H9 (cell line): ENCODE measurements at regions not wholly inside any gene's neighbourhood (a gene's known extent, or its start where the extent isn't known, plus 50 kb on each side); places are given as distances from the start of the nearest gene placed in this dataset.

Experiments used
- DNase-seq: peaks from one replicate; pipeline ENCODE4 v3.0.0-alpha.2; 2017
- H2AFZ ChIP-seq: one replicate; pipeline ENCODE4 v1.6.1; 2013; ENCODE audit warnings: mild to moderate bottlenecking, low read length, control low read depth, moderate library complexity
- H2AK5ac ChIP-seq: 2 replicates; pipeline ENCODE4 v1.6.1; 2013; ENCODE audit warnings: low read length, control low read depth, mixed read lengths; ENCODE audit not compliant: insufficient read length
- H2BK120ac ChIP-seq: one replicate; pipeline ENCODE4 v1.6.1; 2013; ENCODE audit warnings: low read depth, mild to moderate bottlenecking, low read length, control low read depth, inconsistent platforms; ENCODE audit not compliant: poor library complexity, severe bottlenecking
- H2BK12ac ChIP-seq: 2 replicates; pipeline ENCODE4 v1.6.1; 2013; ENCODE audit warnings: low read length, control low read depth, mixed read lengths, low read depth; ENCODE audit not compliant: insufficient read length
- H2BK15ac ChIP-seq: 2 replicates; pipeline ENCODE4 v1.6.1; 2013; ENCODE audit warnings: low read depth, low read length, control low read depth
- H2BK20ac ChIP-seq: one replicate; pipeline ENCODE4 v1.6.1; 2013; ENCODE audit warnings: low read depth, mild to moderate bottlenecking, low read length, control low read depth, inconsistent platforms; ENCODE audit not compliant: poor library complexity, severe bottlenecking
- H2BK5ac ChIP-seq: 2 replicates; pipeline ENCODE4 v1.6.1; 2013; ENCODE audit warnings: low read length, control low read depth, mixed read lengths; ENCODE audit not compliant: insufficient read length
- H3K14ac ChIP-seq: 2 replicates; pipeline ENCODE4 v1.6.1; 2013; ENCODE audit warnings: low read length, control low read depth; ENCODE audit not compliant: insufficient read depth
- H3K18ac ChIP-seq: 2 replicates; pipeline ENCODE4 v1.6.1; 2013; ENCODE audit warnings: low read depth, mild to moderate bottlenecking, mixed read lengths, low read length, control low read depth; ENCODE audit not compliant: insufficient read length
- H3K23ac ChIP-seq: 2 replicates; pipeline ENCODE4 v1.6.1; 2013; ENCODE audit warnings: low read length, control low read depth, mixed read lengths, low read depth; ENCODE audit not compliant: insufficient read length
- H3K23me2 ChIP-seq: 2 replicates; pipeline ENCODE4 v1.6.1; 2013; ENCODE audit warnings: low read depth, mild to moderate bottlenecking, mixed read lengths, low read length, control low read depth; ENCODE audit not compliant: insufficient read length, poor library complexity, severe bottlenecking
- H3K27ac ChIP-seq: 2 replicates; pipeline ENCODE4 v1.5.1; 2013; ENCODE audit warnings: low read length, control low read depth, mixed read lengths, low read depth; ENCODE audit not compliant: insufficient read length
- H3K27me3 ChIP-seq: 2 replicates; pipeline ENCODE4 v1.6.1; 2013; ENCODE audit warnings: low read length, control low read depth, inconsistent platforms; ENCODE audit not compliant: insufficient read depth
- H3K4ac ChIP-seq: 2 replicates; pipeline ENCODE4 v1.6.1; 2013; ENCODE audit warnings: low read depth, mild to moderate bottlenecking, control low read depth, inconsistent platforms, low read length, moderate library complexity
- H3K4me1 ChIP-seq: 2 replicates; pipeline ENCODE4 v1.6.1; 2013; ENCODE audit warnings: low read length, control low read depth, inconsistent platforms; ENCODE audit not compliant: insufficient read depth
- H3K4me2 ChIP-seq: 2 replicates; pipeline ENCODE4 v1.6.1; 2013; ENCODE audit warnings: low read length, control low read depth, mixed read lengths; ENCODE audit not compliant: insufficient read length, insufficient read depth
- H3K56ac ChIP-seq: 2 replicates; pipeline ENCODE4 v1.6.1; 2013; ENCODE audit warnings: low read depth, mild to moderate bottlenecking, mixed read lengths, low read length, control low read depth; ENCODE audit not compliant: insufficient read length
- H3K79me1 ChIP-seq: 2 replicates; pipeline ENCODE4 v1.6.1; 2013; ENCODE audit warnings: low read depth, mild to moderate bottlenecking, moderate library complexity, low read length, control low read depth, inconsistent platforms; ENCODE audit not compliant: insufficient read depth, poor library complexity, severe bottlenecking
- H3K79me2 ChIP-seq: 2 replicates; pipeline ENCODE4 v1.6.1; 2013; ENCODE audit warnings: low read length, control low read depth, inconsistent platforms; ENCODE audit not compliant: insufficient read depth
- H3K9ac ChIP-seq: 2 replicates; pipeline ENCODE4 v1.6.1; 2013; ENCODE audit warnings: low read length, control low read depth, mixed read lengths; ENCODE audit not compliant: insufficient read length; ENCODE audit errors: extremely low read depth
- H3K9me3 ChIP-seq: one replicate; pipeline ENCODE4 v1.6.1; 2013; ENCODE audit warnings: low read depth, low read length, inconsistent platforms; ENCODE audit not compliant: control insufficient read depth
- H3T11ph ChIP-seq: one replicate; pipeline ENCODE4 v1.6.1; 2013; ENCODE audit warnings: mild to moderate bottlenecking, low read length, control low read depth, inconsistent platforms
- H4K20me1 ChIP-seq: one replicate; pipeline ENCODE4 v1.6.1; 2013; ENCODE audit not compliant: control insufficient read depth, insufficient read length, insufficient read depth
- H4K5ac ChIP-seq: 2 replicates; pipeline ENCODE4 v1.6.1; 2013; ENCODE audit warnings: low read depth, mild to moderate bottlenecking, mixed read lengths, low read length, control low read depth; ENCODE audit not compliant: insufficient read length
- H4K8ac ChIP-seq: replicated peaks from 2 replicates; pipeline ENCODE4 v1.6.1; 2013; ENCODE audit warnings: low read length, control low read depth, mixed read lengths, low read depth; ENCODE audit not compliant: insufficient read length
- H4K91ac ChIP-seq: 2 replicates; pipeline ENCODE4 v1.6.1; 2013; ENCODE audit warnings: low read depth, mild to moderate bottlenecking, moderate library complexity, mixed read lengths, low read length, control low read depth; ENCODE audit not compliant: insufficient read length
- H3K27ac Mint-ChIP-seq, 3 experiments: 2 replicates in 2 of 3; 3 replicates in 1 of 3; pipeline ENCODE4 v1.8.0; 2020 to 2021; ENCODE audit warnings: mixed read lengths in 3 of 3, mild to moderate bottlenecking in 1 of 3, moderate library complexity in 1 of 3
- H3K27me3 Mint-ChIP-seq: 2 replicates; pipeline ENCODE4 v1.8.0; 2021; ENCODE audit warnings: low read depth, mild to moderate bottlenecking, moderate library complexity, mixed read lengths
- H3K36me3 Mint-ChIP-seq, 3 experiments: 2 replicates in 2 of 3; 3 replicates in 1 of 3; pipeline ENCODE4 v1.8.0; 2020 to 2021; ENCODE audit warnings: low read depth in 3 of 3, mixed read lengths in 3 of 3; ENCODE audit not compliant: insufficient read depth in 1 of 3
- H3K4me1 Mint-ChIP-seq, 2 experiments: 2 replicates each; pipeline ENCODE4 v1.8.0; 2020; ENCODE audit warnings: mixed read lengths in 2 of 2
- H3K4me3 Mint-ChIP-seq, 2 experiments: 2 replicates in 1 of 2; 3 replicates in 1 of 2; pipeline ENCODE4 v1.8.0; 2020 to 2021; ENCODE audit warnings: mild to moderate bottlenecking in 2 of 2, mixed read lengths in 2 of 2, moderate library complexity in 1 of 2
- H3K9me3 Mint-ChIP-seq, 2 experiments: 2 replicates in 1 of 2; 3 replicates in 1 of 2; pipeline ENCODE4 v1.8.0; 2020; ENCODE audit warnings: mild to moderate bottlenecking in 2 of 2, mixed read lengths in 2 of 2, moderate library complexity in 1 of 2
- WGBS: extraction: QIAGEN DNeasy Blood & Tissue Kit; methylation state at CpG from one replicate; pipeline ENCODE4 v1.1.7; 2013; ENCODE audit warnings: missing lambda C conversion rate, low lambda C conversion rate, mixed read lengths; ENCODE audit not compliant: insufficient read length; ENCODE audit errors: extremely low coverage; 5-methylcytosine and 5-hydroxymethylcytosine counted together
- TF ChIP-seq, protein P1 (sequence below): fragments of 200-600 bp; sonication (generic); conservative IDR thresholded peaks from 3 replicates; pipeline ENCODE4 v1.8.0; 2021; ENCODE audit warnings: antibody characterized with exemption, mild to moderate bottlenecking

DNA sequence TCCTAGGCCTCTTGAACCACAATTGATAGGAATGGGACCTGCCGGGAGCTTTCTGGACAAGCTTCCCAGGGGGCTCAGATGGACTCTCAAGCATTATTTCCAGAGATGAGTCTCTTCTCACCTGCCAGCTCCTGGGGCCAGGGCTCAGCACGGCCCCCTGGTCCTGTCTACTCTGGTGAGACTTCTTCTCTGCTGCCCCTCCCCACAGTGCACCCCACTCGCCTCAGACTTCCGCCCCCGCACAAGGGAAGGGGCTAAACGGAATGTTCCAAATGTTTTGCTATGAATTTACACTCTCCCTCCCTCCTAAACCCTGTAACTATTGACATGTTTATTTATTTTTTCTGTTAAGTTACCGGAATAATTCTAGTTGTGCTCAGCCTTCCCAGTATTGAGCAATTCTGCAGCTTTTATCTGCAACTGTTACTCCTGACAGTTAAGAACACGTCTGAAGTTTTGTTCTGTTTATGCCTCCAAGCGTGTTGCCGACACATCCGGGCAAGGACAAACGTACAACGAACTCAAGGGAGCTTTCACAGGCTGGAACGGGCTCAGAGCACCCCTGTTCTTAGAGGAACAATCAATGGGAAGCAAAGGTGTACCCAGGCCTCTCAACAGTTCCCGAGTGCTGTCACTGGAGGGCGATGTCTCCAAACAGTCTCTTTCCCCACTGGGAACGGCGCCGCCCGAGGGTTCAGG, 55.2 kb downstream of the FHIP2A start:
- H3K9ac ChIP-seq, result no peak overlapping the region
- no peak overlapping the region for H4K8ac ChIP-seq
- TF ChIP-seq, protein P1, sequence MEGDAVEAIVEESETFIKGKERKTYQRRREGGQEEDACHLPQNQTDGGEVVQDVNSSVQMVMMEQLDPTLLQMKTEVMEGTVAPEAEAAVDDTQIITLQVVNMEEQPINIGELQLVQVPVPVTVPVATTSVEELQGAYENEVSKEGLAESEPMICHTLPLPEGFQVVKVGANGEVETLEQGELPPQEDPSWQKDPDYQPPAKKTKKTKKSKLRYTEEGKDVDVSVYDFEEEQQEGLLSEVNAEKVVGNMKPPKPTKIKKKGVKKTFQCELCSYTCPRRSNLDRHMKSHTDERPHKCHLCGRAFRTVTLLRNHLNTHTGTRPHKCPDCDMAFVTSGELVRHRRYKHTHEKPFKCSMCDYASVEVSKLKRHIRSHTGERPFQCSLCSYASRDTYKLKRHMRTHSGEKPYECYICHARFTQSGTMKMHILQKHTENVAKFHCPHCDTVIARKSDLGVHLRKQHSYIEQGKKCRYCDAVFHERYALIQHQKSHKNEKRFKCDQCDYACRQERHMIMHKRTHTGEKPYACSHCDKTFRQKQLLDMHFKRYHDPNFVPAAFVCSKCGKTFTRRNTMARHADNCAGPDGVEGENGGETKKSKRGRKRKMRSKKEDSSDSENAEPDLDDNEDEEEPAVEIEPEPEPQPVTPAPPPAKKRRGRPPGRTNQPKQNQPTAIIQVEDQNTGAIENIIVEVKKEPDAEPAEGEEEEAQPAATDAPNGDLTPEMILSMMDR, result peak; percentile 90
- no peak overlapping the region for H3K14ac ChIP-seq
- no peaks in the 10 kb centered on the region; a peak in 1 of 7 replicates for H3K36me3 Mint-ChIP-seq
- no peak overlapping the region for H2BK12ac ChIP-seq
- H3K56ac ChIP-seq, result no peak overlapping the region
- no peak overlapping the region for H2AK5ac ChIP-seq
- no CpG with 5 or more reads among the region's 20 CpGs for WGBS
- H3K4me2 ChIP-seq, result no peak overlapping the region
- H3K23me2 ChIP-seq, result no peaks in the 10 kb centered on the region
- H2BK120ac ChIP-seq, result no peak overlapping the region
- H2AFZ ChIP-seq, result no peak overlapping the region
- H3K23ac ChIP-seq, result no peak overlapping the region
- no peak overlapping the region for H3K4me3 Mint-ChIP-seq
- H2BK5ac ChIP-seq, result no peak overlapping the region
- H4K5ac ChIP-seq, result no peak overlapping the region
- no peaks in the 10 kb centered on the region for H4K20me1 ChIP-seq
- H4K91ac ChIP-seq, result no peak overlapping the region
- H2BK15ac ChIP-seq, result no peak overlapping the region
- H3K18ac ChIP-seq, result no peak overlapping the region
- H3K27me3 ChIP-seq, result no peaks in the 10 kb centered on the region
- H3K9me3 Mint-ChIP-seq, result no peaks in the 10 kb centered on the region
- no peak overlapping the region for H3T11ph ChIP-seq
- DNase-seq, result peak; percentile 85
- no peak overlapping the region for H3K4ac ChIP-seq
- peaks cover 7% of the 10 kb centered on the region for H3K27me3 Mint-ChIP-seq
- no peak overlapping the region for H3K27ac ChIP-seq
- peak overlapping the region in 1 of 3 experiments; percentile 19; a peak in 1 of 7 replicates for H3K27ac Mint-ChIP-seq
- peaks cover 5% of the 10 kb centered on the region; the same call in 1 of the 2 replicates for H3K4me1 ChIP-seq
- H3K4me1 Mint-ChIP-seq, result peaks cover 29 to 38% of the 10 kb centered on the region in 2 experiments
- no peaks in the 10 kb centered on the region for H3K79me2 ChIP-seq
- no peaks in the 10 kb centered on the region for H3K9me3 ChIP-seq
- H3K79me1 ChIP-seq, result no peaks in the 10 kb centered on the region
- no peak overlapping the region for H2BK20ac ChIP-seq
